OCI-LY3 (cell line): ENCODE measurements at regions not wholly inside any gene's neighbourhood (a gene's known extent, or its start where the extent isn't known, plus 50 kb on each side); places are given as distances from the start of the nearest gene placed in this dataset.

Experiments
- EZH2phosphoT487 ChIP-seq: fragments of 200-600 bp; shearing (Covaris generic); IDR thresholded peaks from 2 replicates; pipeline ENCODE4 v1.6.1; 2018; ENCODE audit warnings: antibody characterized with exemption, mixed run types, low read depth
- TF ChIP-seq, protein P1 (sequence below): fragments of 200-600, 300-600 bp; sonication (generic); IDR thresholded peaks from 2 replicates; pipeline ENCODE4 v1.5.1; 2014; ENCODE audit warnings: antibody characterized with exemption, low read length, low read depth

DNA sequence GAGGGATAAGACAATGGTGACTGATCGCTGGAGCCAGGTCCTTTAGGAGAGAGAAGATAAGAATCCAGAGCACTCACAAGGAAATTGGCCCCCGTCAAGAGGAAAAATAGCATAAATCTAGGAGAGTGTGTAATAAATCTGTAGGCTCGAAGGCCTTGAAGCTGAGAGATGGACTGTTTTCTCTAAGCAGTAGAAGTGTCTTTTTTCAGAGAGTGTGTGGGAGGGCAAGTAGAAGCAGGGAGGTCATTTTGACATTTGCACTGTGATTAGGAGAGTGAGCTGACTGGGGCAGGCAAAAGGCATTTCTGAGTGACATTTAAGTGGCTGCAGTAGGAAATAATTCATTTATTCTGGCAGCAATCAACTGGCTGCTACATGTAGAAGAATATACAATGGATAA, 78.0 kb upstream of the DDHD1 start:
- TF ChIP-seq, protein P1, sequence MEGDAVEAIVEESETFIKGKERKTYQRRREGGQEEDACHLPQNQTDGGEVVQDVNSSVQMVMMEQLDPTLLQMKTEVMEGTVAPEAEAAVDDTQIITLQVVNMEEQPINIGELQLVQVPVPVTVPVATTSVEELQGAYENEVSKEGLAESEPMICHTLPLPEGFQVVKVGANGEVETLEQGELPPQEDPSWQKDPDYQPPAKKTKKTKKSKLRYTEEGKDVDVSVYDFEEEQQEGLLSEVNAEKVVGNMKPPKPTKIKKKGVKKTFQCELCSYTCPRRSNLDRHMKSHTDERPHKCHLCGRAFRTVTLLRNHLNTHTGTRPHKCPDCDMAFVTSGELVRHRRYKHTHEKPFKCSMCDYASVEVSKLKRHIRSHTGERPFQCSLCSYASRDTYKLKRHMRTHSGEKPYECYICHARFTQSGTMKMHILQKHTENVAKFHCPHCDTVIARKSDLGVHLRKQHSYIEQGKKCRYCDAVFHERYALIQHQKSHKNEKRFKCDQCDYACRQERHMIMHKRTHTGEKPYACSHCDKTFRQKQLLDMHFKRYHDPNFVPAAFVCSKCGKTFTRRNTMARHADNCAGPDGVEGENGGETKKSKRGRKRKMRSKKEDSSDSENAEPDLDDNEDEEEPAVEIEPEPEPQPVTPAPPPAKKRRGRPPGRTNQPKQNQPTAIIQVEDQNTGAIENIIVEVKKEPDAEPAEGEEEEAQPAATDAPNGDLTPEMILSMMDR = no peak
- TF ChIP-seq EZH2phosphoT487 = no peak
